Pancreas (tissue), 10 donors: ENCODE measurements at regions not wholly inside any gene's neighbourhood (a gene's known extent, or its start where the extent isn't known, plus 50 kb on each side); places are given as distances from the start of the nearest gene placed in this dataset.

Experiments
- ATAC-seq, 4 donors: fragments of 200-7000 bp; cut with Tn5 transposase; one replicate each; pipeline versions ENCODE4 v1.8.0 to v1.9.1; 2020; ENCODE audit warnings: mild to moderate bottlenecking in 4 of 4, moderate library complexity in 4 of 4
- DNase-seq, 6 donors: peaks; one replicate each; pipeline ENCODE4 v3.0.0-alpha.2; 2020
- FAIRE-seq: peaks from 2 replicates; lab custom pipeline; 2012; peaks lifted over from hg19 to GRCh38; lab: Jason Lieb, UNC
- H3K27ac ChIP-seq, 4 donors: fragments of 200-600 bp; sonication (generic); 1 replicate in 3 of 4; 2 replicates in 1 of 4; pipeline versions ENCODE4 v1.5.0 to v1.8.0; 2020
- H3K27me3 ChIP-seq, 4 donors: fragments of 200-600 bp; one replicate each; pipeline ENCODE4 v1.8.0; 2021
- H3K36me3 ChIP-seq, 3 donors: fragments of 200-600 bp; sonication (generic) in 1 of 3; one replicate each; pipeline versions ENCODE4 v1.5.0 to v1.8.0; 2020 to 2021
- H3K4me1 ChIP-seq, 3 donors: fragments of 200-600 bp; one replicate each; pipeline ENCODE4 v1.8.0; 2021
- H3K4me3 ChIP-seq, 4 donors: fragments of 200-600 bp; sonication (generic) in 2 of 4; one replicate each; pipeline versions ENCODE4 v1.5.0 to v1.8.0; 2020 to 2021
- H3K9me3 ChIP-seq, 4 donors: fragments of 200-600 bp; one replicate each; pipeline ENCODE4 v1.8.0; 2021
- WGBS, 2 donors: extraction: QIAGEN DNeasy Blood & Tissue Kit; methylation state at CpG; one replicate each; pipeline ENCODE4 v1.1.7; 2013; 5-methylcytosine and 5-hydroxymethylcytosine counted together
- intact Hi-C, 3 donors: fragments of 100-400 bp; cut with DNase I; formaldehyde crosslinking; loops; one replicate each; pipeline versions ENCODE4 v1.11.1 to v1.14.2; 2022
- TF ChIP-seq, protein P1 (sequence below), 4 donors: fragments of 200-600 bp; sonication (generic) in 3 of 4; IDR thresholded peaks; one replicate each; pipeline versions ENCODE4 v1.5.0 to v1.8.0; 2021; ENCODE audit warnings: antibody characterized with exemption in 4 of 4
- donor health status: healthy with polysubstance abuse.
- donor health status: DM: no; HTN: no; CAD: no; lungs with moderate emphysema.
- donor health status: DM: no; HTN: no; CAD: no.
- donor health status: control.
- donor health status: control.
- donor health status: Bipolar disorder and iron deficiency.
- donor health status: DM: yes; HTN: yes; CAD: no.
- donor health status: DM: no; HTN: no; CAD: no.
- donor health status: DM: no; HTN: no; CAD: no.
- donor health status: DM: yes; HTN: yes; CAD: no.

GRCh38 chr4:62302710-62303109, 1102.6 kb downstream of the ADGRL3 start:
- intact Hi-C loops = no loop called here
- DNase-seq (no peak), ATAC-seq (no peak), FAIRE-seq (no peak)
- WGBS, 2 donors = 66 to 79% methylated on average over 1 of the region's 1 CpG
- no peaks in the 10 kb centered on the region for H3K27me3 ChIP-seq
- TF ChIP-seq, protein P1, sequence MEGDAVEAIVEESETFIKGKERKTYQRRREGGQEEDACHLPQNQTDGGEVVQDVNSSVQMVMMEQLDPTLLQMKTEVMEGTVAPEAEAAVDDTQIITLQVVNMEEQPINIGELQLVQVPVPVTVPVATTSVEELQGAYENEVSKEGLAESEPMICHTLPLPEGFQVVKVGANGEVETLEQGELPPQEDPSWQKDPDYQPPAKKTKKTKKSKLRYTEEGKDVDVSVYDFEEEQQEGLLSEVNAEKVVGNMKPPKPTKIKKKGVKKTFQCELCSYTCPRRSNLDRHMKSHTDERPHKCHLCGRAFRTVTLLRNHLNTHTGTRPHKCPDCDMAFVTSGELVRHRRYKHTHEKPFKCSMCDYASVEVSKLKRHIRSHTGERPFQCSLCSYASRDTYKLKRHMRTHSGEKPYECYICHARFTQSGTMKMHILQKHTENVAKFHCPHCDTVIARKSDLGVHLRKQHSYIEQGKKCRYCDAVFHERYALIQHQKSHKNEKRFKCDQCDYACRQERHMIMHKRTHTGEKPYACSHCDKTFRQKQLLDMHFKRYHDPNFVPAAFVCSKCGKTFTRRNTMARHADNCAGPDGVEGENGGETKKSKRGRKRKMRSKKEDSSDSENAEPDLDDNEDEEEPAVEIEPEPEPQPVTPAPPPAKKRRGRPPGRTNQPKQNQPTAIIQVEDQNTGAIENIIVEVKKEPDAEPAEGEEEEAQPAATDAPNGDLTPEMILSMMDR (IDR thresholded peaks at IDR 0.05) = no peak
- H3K36me3 ChIP-seq = no peaks in the 10 kb centered on the region
- H3K27ac ChIP-seq = no peak overlapping the region
- H3K4me1 ChIP-seq = no peaks in the 10 kb centered on the region
- H3K4me3 ChIP-seq = no peak overlapping the region
- H3K9me3 ChIP-seq = no peaks in the 10 kb centered on the region

GRCh38 chr4:62301500-62301899, 1101.4 kb downstream of the ADGRL3 start:
- WGBS, 2 donors = 34 to 38% methylated on average over 3 of the region's 3 CpGs
- no peak for FAIRE-seq

DNA sequence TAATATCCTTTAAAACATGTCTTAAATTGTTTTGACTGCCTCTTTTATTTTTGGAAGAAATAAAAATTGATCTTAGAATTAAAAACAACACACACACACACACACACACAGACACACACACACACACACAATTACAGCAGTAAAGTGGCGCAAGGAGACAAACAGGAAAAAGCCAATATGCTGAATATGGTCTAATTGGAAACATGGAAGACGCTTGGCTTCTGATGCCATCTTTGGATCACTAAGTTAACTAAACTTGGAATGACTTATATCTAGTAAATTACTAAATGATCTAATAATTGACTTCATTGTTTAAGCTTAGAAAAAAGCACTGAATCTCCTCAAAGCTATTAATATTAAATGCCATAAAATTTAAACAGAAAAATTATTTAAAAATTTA, 1093.4 kb downstream of the ADGRL3 start:
- FAIRE-seq = no peak
- DNase-seq = no peak
- Histone ChIP-seq H3K9me3 (no peaks in the 10 kb centered on the region), H3K4me1 (no peaks in the 10 kb centered on the region), H3K4me3 (no peak overlapping the region), H3K27ac (no peak overlapping the region), H3K27me3 (no peaks in the 10 kb centered on the region), H3K36me3 (no peaks in the 10 kb centered on the region)
- ATAC-seq = no peak
- intact Hi-C loops = no loop called here
- 65 to 77% methylated on average over 2 of the region's 2 CpGs for WGBS, 2 donors
- TF ChIP-seq, protein P1 (IDR thresholded peaks at IDR 0.05) = no peak

More at GRCh38 chr4:62301500-62301899, 1101.4 kb downstream of the ADGRL3 start:
- Histone ChIP-seq H3K4me1 (no peaks in the 10 kb centered on the region), H3K4me3 (no peak overlapping the region), H3K36me3 (no peaks in the 10 kb centered on the region), H3K9me3 (no peaks in the 10 kb centered on the region), H3K27ac (no peak overlapping the region), H3K27me3 (no peaks in the 10 kb centered on the region)
- DNase-seq = no peak
- no peak for ATAC-seq
- TF ChIP-seq, protein P1 (IDR thresholded peaks at IDR 0.05) = no peak
- intact Hi-C loops = no loop called here

- no peak for ATAC-seq
- WGBS, 2 donors = 58 to 73% methylated on average over 14 of the region's 14 CpGs
Measured at GRCh38 chr4:62292911-62293310, 1092.8 kb downstream of the ADGRL3 start.

More at GRCh38 chr4:62292911-62293310, 1092.8 kb downstream of the ADGRL3 start:
- H3K9me3 ChIP-seq = no peaks in the 10 kb centered on the region
- DNase-seq (peak in 1 of 6 donors; percentile 24), FAIRE-seq (no peak)
- no peaks in the 10 kb centered on the region for H3K36me3 ChIP-seq
- H3K4me1 ChIP-seq = no peaks in the 10 kb centered on the region
- intact Hi-C loops = no loop called here
- TF ChIP-seq, protein P1 (IDR thresholded peaks at IDR 0.05) = no peak
- no peaks in the 10 kb centered on the region for H3K27me3 ChIP-seq
- H3K27ac ChIP-seq = no peak overlapping the region
- H3K4me3 ChIP-seq = no peak overlapping the region
